ENCODE measurements at regions not wholly inside any gene's neighbourhood (a gene's known extent, or its start where the extent isn't known, plus 50 kb on each side); places are given as distances from the start of the nearest gene placed in this dataset.

GRCh38 chr2:184031402-184032147, 566.8 kb upstream of the ZNF804A start:
- no peak overlapping the region for H2AFZ ChIP-seq (ENCODE audit: low read depth, low read length)
- dilution Hi-C loops (cut with MboI; ENCODE audit: extremely low pct_ligation_motif_present, low sequenced_read_pairs) (no loop called here), intact Hi-C loops (cut with micrococcal nuclease) (no loop called here)
- H3K4me1 ChIP-seq (ENCODE audit: control insufficient read depth, extremely low read depth, insufficient read depth, low read length), result no peaks in the 10 kb centered on the region
- CTCF ChIA-PET, result no interaction called here
- H3K9ac ChIP-seq (replicated peaks; ENCODE audit: extremely low read depth, insufficient read depth, low read length), result no peak overlapping the region
- DNase-seq (ENCODE audit: low read depth, low spot score), result no peak
- TF ChIP-seq FOS (IDR thresholded peaks at IDR 0.05; ENCODE audit: borderline replicate concordance, insufficient read depth, low read length), result no peak
- TF ChIP-seq EZH2 (IDR thresholded peaks at IDR 0.05; ENCODE audit: borderline replicate concordance, low read depth, low read length, severe bottlenecking), result no peak
- TF ChIP-seq, protein P1, sequence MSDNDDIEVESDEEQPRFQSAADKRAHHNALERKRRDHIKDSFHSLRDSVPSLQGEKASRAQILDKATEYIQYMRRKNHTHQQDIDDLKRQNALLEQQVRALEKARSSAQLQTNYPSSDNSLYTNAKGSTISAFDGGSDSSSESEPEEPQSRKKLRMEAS (IDR thresholded peaks at IDR 0.05; ENCODE audit: insufficient read depth, insufficient read length), result no peak
- TF ChIP-seq JUN (IDR thresholded peaks at IDR 0.05; ENCODE audit: borderline replicate concordance, insufficient read depth, insufficient read length, low read depth), result no peak
- TF ChIP-seq MYC (IDR thresholded peaks at IDR 0.05; ENCODE audit: low read depth, low read length), result no peak
- TF ChIP-seq POLR2A (IDR thresholded peaks at IDR 0.05; ENCODE audit: low read depth, low read length), result no peak
- no peak for TF ChIP-seq CTCF (IDR thresholded peaks at IDR 0.05; ENCODE audit: extremely low read depth in 1 of 2, insufficient read depth in 1 of 2, low read depth in 1 of 2, low read length in 2 of 2)
- TF ChIP-seq GATA2 (IDR thresholded peaks at IDR 0.05; ENCODE audit: insufficient read depth, insufficient read length, low read depth, low read length), result no peak
- TF ChIP-seq POLR2AphosphoS5 (IDR thresholded peaks at IDR 0.05; ENCODE audit: insufficient read depth, low read depth, low read length), result no peak
- H4K20me1 ChIP-seq (replicated peaks; ENCODE audit: control insufficient read depth, extremely low read depth, insufficient read depth, low read length), result no peaks in the 10 kb centered on the region
- no peaks in the 10 kb centered on the region for H3K36me3 ChIP-seq (ENCODE audit: control insufficient read depth in 2 of 2, extremely low read depth in 1 of 2, insufficient read depth in 2 of 2, low read length in 2 of 2)
- H3K27me3 ChIP-seq (ENCODE audit: control insufficient read depth in 2 of 2, insufficient read depth in 2 of 2, low read length in 2 of 2), result no peaks in the 10 kb centered on the region
- no peaks in the 10 kb centered on the region for H3K9me3 ChIP-seq (replicated peaks; ENCODE audit: control insufficient read depth, insufficient read depth, low read length)
- H3K27ac ChIP-seq (ENCODE audit: insufficient read depth, low read depth, low read length), result no peak overlapping the region
- H3K9me1 ChIP-seq (replicated peaks; ENCODE audit: control insufficient read depth, extremely low read depth, insufficient read depth, low read length), result no peaks in the 10 kb centered on the region
- H3K4me3 ChIP-seq (replicated peaks in 1 of 3; ENCODE audit: insufficient read depth in 1 of 3, low read depth in 1 of 3, low read length in 3 of 3), result no peak overlapping the region
- H3K79me2 ChIP-seq (ENCODE audit: control insufficient read depth, insufficient read depth, low read length), result no peaks in the 10 kb centered on the region
- POLR2A ChIA-PET, result no interaction called here
- no peak for FAIRE-seq
- H3K4me2 ChIP-seq (ENCODE audit: insufficient read depth, low read length), result no peak overlapping the region
- BruUV-seq (replicated peaks), result no TSS peak

All from endothelial cell of umbilical vein (primary cell).